B cell (primary cell): ENCODE measurements at regions not wholly inside any gene's neighbourhood (a gene's known extent, or its start where the extent isn't known, plus 50 kb on each side); places are given as distances from the start of the nearest gene placed in this dataset.

Source experiments
- EZH2 ChIP-seq: IDR thresholded peaks from 2 replicates; pipeline ENCODE4 v1.6.1; 2012; ENCODE audit warnings: borderline replicate concordance, low read depth, mild to moderate bottlenecking, moderate library complexity, low read length; ENCODE audit not compliant: insufficient read depth, poor library complexity, severe bottlenecking
- TF ChIP-seq, protein P1 (sequence below): fragments of 200-600 bp; IDR thresholded peaks from one replicate; pipeline ENCODE4 v1.8.0; 2022; ENCODE audit warnings: antibody characterized with exemption, mild to moderate bottlenecking

DNA sequence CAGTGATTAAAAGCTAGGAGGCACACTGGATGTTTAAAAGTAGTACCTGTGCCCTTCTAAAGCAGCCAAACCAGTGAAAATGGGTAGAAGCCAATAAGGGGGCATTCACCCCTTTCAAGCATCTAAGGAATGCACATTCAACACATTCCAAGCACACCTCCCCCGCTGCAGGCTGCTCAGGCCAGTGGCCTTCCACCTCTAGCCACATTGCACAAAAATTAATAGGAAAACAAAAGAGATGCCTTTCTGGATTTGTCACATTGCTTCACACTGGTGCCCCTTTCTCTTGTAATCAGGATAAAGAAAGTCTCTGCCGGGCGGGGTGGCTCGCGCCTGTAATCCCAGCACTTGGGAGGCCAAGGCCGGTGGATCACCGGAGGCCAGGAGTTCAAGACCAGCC, 834.0 kb downstream of the USP25 start:
- TF ChIP-seq, protein P1, sequence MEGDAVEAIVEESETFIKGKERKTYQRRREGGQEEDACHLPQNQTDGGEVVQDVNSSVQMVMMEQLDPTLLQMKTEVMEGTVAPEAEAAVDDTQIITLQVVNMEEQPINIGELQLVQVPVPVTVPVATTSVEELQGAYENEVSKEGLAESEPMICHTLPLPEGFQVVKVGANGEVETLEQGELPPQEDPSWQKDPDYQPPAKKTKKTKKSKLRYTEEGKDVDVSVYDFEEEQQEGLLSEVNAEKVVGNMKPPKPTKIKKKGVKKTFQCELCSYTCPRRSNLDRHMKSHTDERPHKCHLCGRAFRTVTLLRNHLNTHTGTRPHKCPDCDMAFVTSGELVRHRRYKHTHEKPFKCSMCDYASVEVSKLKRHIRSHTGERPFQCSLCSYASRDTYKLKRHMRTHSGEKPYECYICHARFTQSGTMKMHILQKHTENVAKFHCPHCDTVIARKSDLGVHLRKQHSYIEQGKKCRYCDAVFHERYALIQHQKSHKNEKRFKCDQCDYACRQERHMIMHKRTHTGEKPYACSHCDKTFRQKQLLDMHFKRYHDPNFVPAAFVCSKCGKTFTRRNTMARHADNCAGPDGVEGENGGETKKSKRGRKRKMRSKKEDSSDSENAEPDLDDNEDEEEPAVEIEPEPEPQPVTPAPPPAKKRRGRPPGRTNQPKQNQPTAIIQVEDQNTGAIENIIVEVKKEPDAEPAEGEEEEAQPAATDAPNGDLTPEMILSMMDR, result no peak
- no peak for TF ChIP-seq EZH2
